PC-9 (cell line): ENCODE measurements at regions not wholly inside any gene's neighbourhood (a gene's known extent, or its start where the extent isn't known, plus 50 kb on each side); places are given as distances from the start of the nearest gene placed in this dataset.

Source experiments
- BruUV-seq: library from RNA; stranded (reverse); fragments of 400-500 nt; replicated peaks from 2 replicates; lab custom pipeline; 2021; lab: Mats Ljungman, UMichigan
- CTCF ChIA-PET: fragments of 300-600 bp; sonication (Branson Sonifier 250); formaldehyde crosslinking; loops from one replicate; lab custom pipeline; 2022; ENCODE audit warnings: antibody characterized with exemption; lab: Charles Lee
- POLR2A ChIA-PET: fragments of 300-600 bp; sonication (Branson Sonifier 250); formaldehyde crosslinking; loops from one replicate; lab custom pipeline; 2022; ENCODE audit warnings: antibody characterized with exemption; ENCODE audit not compliant: unreplicated experiment; lab: Charles Lee
- DNase-seq, 2 experiments: peaks; one replicate each; pipeline versions ENCODE4 v3.0.0 to v3.0.0-alpha.2; 2015 to 2022; ENCODE audit warnings: mixed read lengths in 1 of 2
- H2AFZ ChIP-seq: fragments of 200-600 bp; sonication (generic); 2 replicates; pipeline ENCODE4 v1.8.1; 2017; ENCODE audit warnings: antibody characterized with exemption
- H3F3A ChIP-seq: fragments of 200-600 bp; sonication (generic); 2 replicates; pipeline ENCODE4 v1.8.1; 2017; ENCODE audit warnings: antibody characterized with exemption, mild to moderate bottlenecking, low read depth; ENCODE audit not compliant: insufficient read depth
- H3K27ac ChIP-seq: fragments of 200-600 bp; sonication (generic); 2 replicates; pipeline ENCODE4 v1.6.1; 2016; ENCODE audit warnings: mixed run types
- H3K27me3 ChIP-seq: fragments of 200-600 bp; sonication (generic); 2 replicates; pipeline ENCODE4 v1.6.1; 2016; ENCODE audit warnings: low read depth, mixed run types; ENCODE audit not compliant: insufficient read depth
- H3K36me3 ChIP-seq: fragments of 200-600 bp; sonication (generic); 2 replicates; pipeline ENCODE4 v1.6.1; 2016; ENCODE audit warnings: low read depth, mixed run types
- H3K4me1 ChIP-seq: fragments of 200-600 bp; sonication (generic); replicated peaks from 2 replicates; pipeline ENCODE4 v1.6.1; 2016; ENCODE audit warnings: mixed run types; ENCODE audit not compliant: insufficient read depth
- H3K4me2 ChIP-seq: fragments of 200-600 bp; sonication (generic); 2 replicates; pipeline ENCODE4 v1.6.1; 2017; ENCODE audit warnings: mixed run types
- H3K4me3 ChIP-seq: fragments of 200-600 bp; sonication (generic); 2 replicates; pipeline ENCODE4 v1.6.1; 2016; ENCODE audit warnings: mixed run types
- H3K79me2 ChIP-seq: fragments of 200-600 bp; sonication (generic); 2 replicates; pipeline ENCODE4 v1.6.1; 2017; ENCODE audit warnings: low read depth, mixed run types
- H3K9me2 ChIP-seq: fragments of 200-600 bp; sonication (generic); 2 replicates; pipeline ENCODE4 v1.8.1; 2017; ENCODE audit warnings: mild to moderate bottlenecking; ENCODE audit not compliant: insufficient read depth
- H3K9me3 ChIP-seq: fragments of 200-600 bp; sonication (generic); 2 replicates; pipeline ENCODE4 v1.8.1; 2016; ENCODE audit warnings: low read depth; ENCODE audit not compliant: insufficient read depth
- H4K20me1 ChIP-seq: fragments of 200-600 bp; sonication (generic); 2 replicates; pipeline ENCODE4 v1.8.1; 2017; ENCODE audit not compliant: insufficient read depth
- EZH2 ChIP-seq: fragments of 200-600 bp; sonication (generic); IDR thresholded peaks from 2 replicates; pipeline ENCODE4 v1.8.0; 2017; ENCODE audit warnings: antibody characterized with exemption, low read depth
- intact Hi-C: fragments of 100-400 bp; cut with micrococcal nuclease; formaldehyde crosslinking; loops from one replicate; pipeline ENCODE4 v1.10.0; 2022; ENCODE audit not compliant: unreplicated experiment
- TF ChIP-seq, protein P1 (sequence below): fragments of 200-600 bp; sonication (generic); conservative IDR thresholded peaks from 2 replicates; pipeline ENCODE4 v1.6.1; 2017; ENCODE audit warnings: mixed run types, antibody characterized with exemption, mild to moderate bottlenecking, moderate library complexity

DNA sequence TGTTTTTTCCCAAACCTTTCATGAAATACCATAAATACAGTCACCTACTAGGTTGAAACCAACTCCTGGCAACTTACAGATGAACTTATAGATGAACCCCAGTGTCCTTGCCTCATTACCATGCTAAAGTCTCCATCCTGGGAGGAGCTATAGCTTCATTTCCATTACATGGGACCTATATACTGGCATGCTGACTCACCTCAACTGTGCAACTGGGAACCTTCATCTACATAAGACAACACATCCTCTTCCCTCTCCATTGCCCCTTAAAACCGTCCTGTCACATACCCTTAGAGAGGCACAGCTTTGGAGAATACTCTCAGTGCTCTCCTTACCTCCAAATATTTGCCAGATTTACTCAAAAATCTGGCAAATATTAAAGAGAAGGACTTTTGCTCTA, 638.3 kb downstream of the HTR1A start:
- Histone ChIP-seq H3K36me3 (no peaks in the 10 kb centered on the region), H4K20me1 (no peaks in the 10 kb centered on the region), H3K9me2 (0 out of 2 replicates have a peak, but pooled peaks cover 3% of the 10 kb centered on the region), H3K27me3 (peaks cover 4% of the 10 kb centered on the region; the same call in 1 of the 2 replicates), H3K4me3 (no peak overlapping the region), H3K4me2 (no peak overlapping the region), H3F3A (no peaks in the 10 kb centered on the region), H3K9me3 (no peaks in the 10 kb centered on the region), H3K27ac (no peak overlapping the region), H2AFZ (no peak overlapping the region), H3K79me2 (no peaks in the 10 kb centered on the region), H3K4me1 (no peaks in the 10 kb centered on the region)
- intact Hi-C loops, result no loop called here
- CTCF ChIA-PET, result no interaction called here
- POLR2A ChIA-PET, result no interaction called here
- DNase-seq, result no peak
- no peak for TF ChIP-seq EZH2
- TF ChIP-seq, protein P1, sequence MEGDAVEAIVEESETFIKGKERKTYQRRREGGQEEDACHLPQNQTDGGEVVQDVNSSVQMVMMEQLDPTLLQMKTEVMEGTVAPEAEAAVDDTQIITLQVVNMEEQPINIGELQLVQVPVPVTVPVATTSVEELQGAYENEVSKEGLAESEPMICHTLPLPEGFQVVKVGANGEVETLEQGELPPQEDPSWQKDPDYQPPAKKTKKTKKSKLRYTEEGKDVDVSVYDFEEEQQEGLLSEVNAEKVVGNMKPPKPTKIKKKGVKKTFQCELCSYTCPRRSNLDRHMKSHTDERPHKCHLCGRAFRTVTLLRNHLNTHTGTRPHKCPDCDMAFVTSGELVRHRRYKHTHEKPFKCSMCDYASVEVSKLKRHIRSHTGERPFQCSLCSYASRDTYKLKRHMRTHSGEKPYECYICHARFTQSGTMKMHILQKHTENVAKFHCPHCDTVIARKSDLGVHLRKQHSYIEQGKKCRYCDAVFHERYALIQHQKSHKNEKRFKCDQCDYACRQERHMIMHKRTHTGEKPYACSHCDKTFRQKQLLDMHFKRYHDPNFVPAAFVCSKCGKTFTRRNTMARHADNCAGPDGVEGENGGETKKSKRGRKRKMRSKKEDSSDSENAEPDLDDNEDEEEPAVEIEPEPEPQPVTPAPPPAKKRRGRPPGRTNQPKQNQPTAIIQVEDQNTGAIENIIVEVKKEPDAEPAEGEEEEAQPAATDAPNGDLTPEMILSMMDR, result no peak
- no TSS peak for BruUV-seq

DNA sequence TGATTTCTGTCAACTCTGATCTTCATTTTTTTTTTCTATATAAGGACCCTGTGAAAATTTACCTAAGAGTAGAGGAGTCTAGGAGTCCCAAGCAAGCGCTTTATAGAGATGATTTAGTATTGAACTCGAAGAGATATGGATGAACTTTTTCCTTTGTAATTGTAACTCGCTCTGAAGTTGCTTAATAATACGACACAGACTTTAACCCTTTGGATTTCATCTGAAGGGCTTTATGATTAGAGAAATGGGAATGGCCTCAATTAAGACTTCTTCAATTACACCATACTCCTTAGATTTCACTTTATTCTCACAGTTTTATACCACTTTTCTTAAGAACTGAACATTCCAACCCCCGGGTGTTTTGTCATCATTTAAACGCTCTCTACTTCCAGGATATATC, 647.7 kb downstream of the HTR1A start:
- Histone ChIP-seq H3K79me2 (no peaks in the 10 kb centered on the region), H3K36me3 (no peaks in the 10 kb centered on the region), H3K27me3 (peaks cover 3% of the 10 kb centered on the region; the same call in 1 of the 2 replicates), H3K4me2 (no peak overlapping the region), H3K4me3 (no peak overlapping the region), H3K27ac (no peak overlapping the region), H3K9me2 (no peaks in the 10 kb centered on the region), H3K4me1 (no peaks in the 10 kb centered on the region), H2AFZ (no peak overlapping the region), H3F3A (no peaks in the 10 kb centered on the region), H4K20me1 (no peaks in the 10 kb centered on the region), H3K9me3 (no peaks in the 10 kb centered on the region)
- DNase-seq, result no peak
- TF ChIP-seq, protein P1, result no peak
- BruUV-seq, result no TSS peak
- intact Hi-C loops, result no loop called here
- POLR2A ChIA-PET, result no interaction called here
- CTCF ChIA-PET, result no interaction called here

DNA sequence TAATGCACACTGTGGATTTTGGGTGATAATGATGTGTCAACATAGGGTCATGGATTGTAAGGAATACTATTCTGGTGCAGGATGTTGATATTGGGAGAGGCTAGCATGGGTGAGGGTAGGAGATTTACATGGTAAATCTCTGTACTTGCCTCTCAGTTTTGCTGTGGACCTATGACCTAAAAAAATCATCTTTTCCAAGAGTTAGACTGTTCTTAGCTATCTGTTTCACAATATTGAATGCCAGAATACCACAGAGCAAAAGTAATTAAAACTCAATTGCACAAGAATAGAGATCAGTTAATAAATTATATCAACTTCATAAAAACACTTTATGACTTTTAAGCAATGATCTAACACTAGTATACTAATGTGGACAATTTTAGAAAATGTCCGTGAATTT, 651.6 kb downstream of the HTR1A start:
- CTCF ChIA-PET, result no interaction called here
- no peaks in the 10 kb centered on the region for H3K79me2 ChIP-seq
- TF ChIP-seq EZH2, result no peak
- TF ChIP-seq, protein P1, result no peak
- peaks cover 3% of the 10 kb centered on the region; the same call in 1 of the 2 replicates for H3K27me3 ChIP-seq
- intact Hi-C loops, result no loop called here
- H3K4me1 ChIP-seq, result no peaks in the 10 kb centered on the region
- no peaks in the 10 kb centered on the region for H3K9me2 ChIP-seq
- no peaks in the 10 kb centered on the region for H3K36me3 ChIP-seq
- POLR2A ChIA-PET, result no interaction called here
- no peak overlapping the region for H3K27ac ChIP-seq
- no peaks in the 10 kb centered on the region for H3K9me3 ChIP-seq
- no TSS peak for BruUV-seq
- H4K20me1 ChIP-seq, result no peaks in the 10 kb centered on the region
- H3K4me2 ChIP-seq, result no peak overlapping the region
- no peaks in the 10 kb centered on the region for H3F3A ChIP-seq
- DNase-seq, result no peak
- H2AFZ ChIP-seq, result no peak overlapping the region
- no peak overlapping the region for H3K4me3 ChIP-seq
